Nephron (organoid): ENCODE measurements at regions not wholly inside any gene's neighbourhood (a gene's known extent, or its start where the extent isn't known, plus 50 kb on each side); places are given as distances from the start of the nearest gene placed in this dataset.

ENCODE experiments used
- H3K27ac Mint-ChIP-seq, 3 experiments: 2 replicates each; pipeline ENCODE4 v1.8.0; 2020; ENCODE audit warnings: mixed read lengths in 3 of 3, mild to moderate bottlenecking in 2 of 3, moderate library complexity in 1 of 3
- H3K27me3 Mint-ChIP-seq: 2 replicates; pipeline ENCODE4 v1.8.0; 2021; ENCODE audit warnings: low read depth, mild to moderate bottlenecking, moderate library complexity, mixed read lengths
- H3K36me3 Mint-ChIP-seq: 2 replicates; pipeline ENCODE4 v1.8.0; 2020; ENCODE audit warnings: low read depth, mixed read lengths
- H3K4me1 Mint-ChIP-seq: 2 replicates; pipeline ENCODE4 v1.8.0; 2020; ENCODE audit warnings: mixed read lengths
- H3K4me3 Mint-ChIP-seq, 3 experiments: 2 replicates each; pipeline ENCODE4 v1.8.0; 2020; ENCODE audit warnings: mild to moderate bottlenecking in 3 of 3, mixed read lengths in 3 of 3, moderate library complexity in 2 of 3
- H3K9me3 Mint-ChIP-seq: 2 replicates; pipeline ENCODE4 v1.8.0; 2020; ENCODE audit warnings: mixed read lengths
- CTCF ChIP-seq, 3 experiments: fragments of 200-600 bp; sonication (generic); IDR thresholded peaks; one replicate each; pipeline ENCODE4 v1.5.0; 2021; ENCODE audit warnings: antibody characterized with exemption in 3 of 3; ENCODE audit not compliant: unreplicated experiment in 3 of 3

- Mint-ChIP-seq H3K27ac (no peak overlapping the region), H3K9me3 (peaks cover 5% of the 10 kb centered on the region), H3K4me1 (peaks cover 24% of the 10 kb centered on the region), H3K36me3 (no peaks in the 10 kb centered on the region), H3K27me3 (peaks cover 12% of the 10 kb centered on the region), H3K4me3 (no peak overlapping the region)
- TF ChIP-seq CTCF (IDR thresholded peaks at IDR 0.05; ENCODE audit: unreplicated experiment in 3 of 3), result no peak
Observed at GRCh38 chr9:89716559-89716958, 111.7 kb downstream of the GADD45G start.

- Mint-ChIP-seq H3K27ac (no peak overlapping the region), H3K4me1 (peaks cover 35% of the 10 kb centered on the region), H3K27me3 (peaks cover 7% of the 10 kb centered on the region), H3K9me3 (peaks cover 5% of the 10 kb centered on the region), H3K36me3 (no peaks in the 10 kb centered on the region), H3K4me3 (no peak overlapping the region)
- no peak for TF ChIP-seq CTCF (IDR thresholded peaks at IDR 0.05; ENCODE audit: unreplicated experiment in 3 of 3)
Observed at GRCh38 chr9:89718176-89718575, 113.4 kb downstream of the GADD45G start.

- peaks cover 5% of the 10 kb centered on the region for H3K9me3 Mint-ChIP-seq
- peaks cover 7% of the 10 kb centered on the region for H3K27me3 Mint-ChIP-seq
- H3K36me3 Mint-ChIP-seq, result no peaks in the 10 kb centered on the region
- H3K4me3 Mint-ChIP-seq, result no peak overlapping the region
- no peak for TF ChIP-seq CTCF (IDR thresholded peaks at IDR 0.05; ENCODE audit: unreplicated experiment in 3 of 3)
- peaks cover 39% of the 10 kb centered on the region for H3K4me1 Mint-ChIP-seq
- H3K27ac Mint-ChIP-seq, result no peak overlapping the region
Observed at GRCh38 chr9:89718651-89719050, 113.8 kb downstream of the GADD45G start.

- peaks cover 41% of the 10 kb centered on the region for H3K4me1 Mint-ChIP-seq
- no peak overlapping the region for H3K4me3 Mint-ChIP-seq
- TF ChIP-seq CTCF (IDR thresholded peaks at IDR 0.05; ENCODE audit: unreplicated experiment in 3 of 3), result no peak
- H3K36me3 Mint-ChIP-seq, result no peaks in the 10 kb centered on the region
- peaks cover 7% of the 10 kb centered on the region for H3K27me3 Mint-ChIP-seq
- H3K9me3 Mint-ChIP-seq, result peaks cover 5% of the 10 kb centered on the region
- no peak overlapping the region for H3K27ac Mint-ChIP-seq
Observed at GRCh38 chr9:89719202-89719601, 114.4 kb downstream of the GADD45G start.

- peaks cover 6% of the 10 kb centered on the region for H3K27me3 Mint-ChIP-seq
- H3K9me3 Mint-ChIP-seq, result peaks cover 5% of the 10 kb centered on the region
- peaks cover 41% of the 10 kb centered on the region for H3K4me1 Mint-ChIP-seq
- H3K4me3 Mint-ChIP-seq, result no peak overlapping the region
- TF ChIP-seq CTCF (IDR thresholded peaks at IDR 0.05; ENCODE audit: unreplicated experiment in 3 of 3), result no peak
- no peaks in the 10 kb centered on the region for H3K36me3 Mint-ChIP-seq
- peak overlapping the region in 1 of 3 experiments; percentile 7 for H3K27ac Mint-ChIP-seq
Observed at GRCh38 chr9:89720696-89721175, 115.9 kb downstream of the GADD45G start.

- Mint-ChIP-seq H3K9me3 (peaks cover 5% of the 10 kb centered on the region), H3K27ac (peak overlapping the region in 1 of 3 experiments; percentile 5), H3K27me3 (peaks cover 3% of the 10 kb centered on the region), H3K4me1 (peaks cover 41% of the 10 kb centered on the region), H3K4me3 (no peak overlapping the region), H3K36me3 (no peaks in the 10 kb centered on the region)
- no peak for TF ChIP-seq CTCF (IDR thresholded peaks at IDR 0.05; ENCODE audit: unreplicated experiment in 3 of 3)
Observed at GRCh38 chr9:89721176-89721700, 116.4 kb downstream of the GADD45G start.
